Prostate gland (tissue), 2 donors: ENCODE measurements at regions not wholly inside any gene's neighbourhood (a gene's known extent, or its start where the extent isn't known, plus 50 kb on each side); places are given as distances from the start of the nearest gene placed in this dataset.

Source experiments
- DNase-seq: peaks from one replicate; pipeline ENCODE4 v3.0.0-alpha.2; 2019; ENCODE audit warnings: low spot score
- H3K27ac ChIP-seq, 2 donors: fragments of 200-600 bp; sonication (generic); 2 replicates each; pipeline ENCODE4 v1.5.1; 2017 to 2019
- H3K27me3 ChIP-seq: fragments of 200-600 bp; sonication (generic); replicated peaks from 2 replicates; pipeline ENCODE4 v1.5.1; 2019; ENCODE audit not compliant: insufficient read depth
- H3K36me3 ChIP-seq, 2 donors: fragments of 200-600 bp; sonication (generic); 1 replicate in 1 of 2; 2 replicates in 1 of 2; pipeline versions ENCODE4 v1.5.1 to v1.8.1; 2017 to 2019
- H3K4me1 ChIP-seq: fragments of 200-600 bp; sonication (generic); replicated peaks from 2 replicates; pipeline ENCODE4 v1.5.1; 2019
- H3K4me3 ChIP-seq, 2 donors: fragments of 200-600 bp; sonication (generic); 2 replicates each; pipeline ENCODE4 v1.5.1; 2017 to 2019
- H3K9me3 ChIP-seq: fragments of 200-600 bp; sonication (generic); 2 replicates; pipeline ENCODE4 v1.5.1; 2017
- POLR2A ChIP-seq: fragments of 450-650 bp; IDR thresholded peaks from one replicate; pipeline ENCODE4 v1.6.1; 2016; ENCODE audit warnings: antibody characterized with exemption, mild to moderate bottlenecking
- POLR2AphosphoS5 ChIP-seq: sonication (generic); formaldehyde crosslinking; IDR thresholded peaks from one replicate; pipeline ENCODE4 v1.6.1; 2017; ENCODE audit warnings: antibody characterized with exemption
- WGBS: methylation state at CpG from one replicate; pipeline ENCODE4 v1.1.5; 2018; 5-methylcytosine and 5-hydroxymethylcytosine counted together
- intact Hi-C: fragments of 100-400 bp; cut with DNase I; formaldehyde crosslinking; loops from one replicate; pipeline ENCODE4 v1.14.2; 2022
- TF ChIP-seq, protein P1 (sequence below), 4 experiments: fragments of 200-600 bp in 2 of 4; fragments of 450-650 bp in 2 of 4; sonication (generic) in 2 of 4; IDR thresholded peaks; 1 replicate in 3 of 4; 2 replicates in 1 of 4; pipeline ENCODE4 v1.5.1; 2016 to 2019; ENCODE audit warnings: antibody characterized with exemption in 4 of 4, mild to moderate bottlenecking in 2 of 4, moderate library complexity in 2 of 4

DNA sequence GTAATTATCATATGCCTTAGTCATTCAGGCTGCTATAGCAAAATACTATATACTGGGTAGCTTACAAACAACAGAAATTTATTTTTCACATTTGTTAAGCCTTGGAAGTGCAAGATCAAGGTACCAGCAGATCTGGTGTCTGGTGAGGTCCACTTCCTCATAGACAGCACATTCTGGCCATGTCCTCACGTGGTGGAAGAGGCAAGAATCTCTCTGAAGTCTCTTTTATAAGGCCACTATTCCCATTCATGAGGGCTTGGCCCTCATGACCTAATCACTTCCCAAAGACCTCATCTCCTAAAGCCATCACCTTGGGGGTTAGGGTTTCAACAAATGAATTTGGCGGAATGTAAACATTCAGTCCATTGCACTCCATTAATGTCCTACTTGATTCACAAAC, 137.5 kb upstream of the C1GALT1 start:
- Histone ChIP-seq H3K4me3 (no peak overlapping the region), H3K27ac (no peak overlapping the region), H3K27me3 (no peaks in the 10 kb centered on the region), H3K4me1 (no peaks in the 10 kb centered on the region), H3K36me3 (no peaks in the 10 kb centered on the region), H3K9me3 (no peaks in the 10 kb centered on the region)
- no peak for TF ChIP-seq POLR2AphosphoS5
- TF ChIP-seq, protein P1, sequence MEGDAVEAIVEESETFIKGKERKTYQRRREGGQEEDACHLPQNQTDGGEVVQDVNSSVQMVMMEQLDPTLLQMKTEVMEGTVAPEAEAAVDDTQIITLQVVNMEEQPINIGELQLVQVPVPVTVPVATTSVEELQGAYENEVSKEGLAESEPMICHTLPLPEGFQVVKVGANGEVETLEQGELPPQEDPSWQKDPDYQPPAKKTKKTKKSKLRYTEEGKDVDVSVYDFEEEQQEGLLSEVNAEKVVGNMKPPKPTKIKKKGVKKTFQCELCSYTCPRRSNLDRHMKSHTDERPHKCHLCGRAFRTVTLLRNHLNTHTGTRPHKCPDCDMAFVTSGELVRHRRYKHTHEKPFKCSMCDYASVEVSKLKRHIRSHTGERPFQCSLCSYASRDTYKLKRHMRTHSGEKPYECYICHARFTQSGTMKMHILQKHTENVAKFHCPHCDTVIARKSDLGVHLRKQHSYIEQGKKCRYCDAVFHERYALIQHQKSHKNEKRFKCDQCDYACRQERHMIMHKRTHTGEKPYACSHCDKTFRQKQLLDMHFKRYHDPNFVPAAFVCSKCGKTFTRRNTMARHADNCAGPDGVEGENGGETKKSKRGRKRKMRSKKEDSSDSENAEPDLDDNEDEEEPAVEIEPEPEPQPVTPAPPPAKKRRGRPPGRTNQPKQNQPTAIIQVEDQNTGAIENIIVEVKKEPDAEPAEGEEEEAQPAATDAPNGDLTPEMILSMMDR (IDR thresholded peaks at IDR 0.05), result no peak
- no peak for TF ChIP-seq POLR2A
- no peak for DNase-seq
- WGBS, result 61% methylated on average over 2 of the region's 2 CpGs
- intact Hi-C loops, result no loop called here

DNA sequence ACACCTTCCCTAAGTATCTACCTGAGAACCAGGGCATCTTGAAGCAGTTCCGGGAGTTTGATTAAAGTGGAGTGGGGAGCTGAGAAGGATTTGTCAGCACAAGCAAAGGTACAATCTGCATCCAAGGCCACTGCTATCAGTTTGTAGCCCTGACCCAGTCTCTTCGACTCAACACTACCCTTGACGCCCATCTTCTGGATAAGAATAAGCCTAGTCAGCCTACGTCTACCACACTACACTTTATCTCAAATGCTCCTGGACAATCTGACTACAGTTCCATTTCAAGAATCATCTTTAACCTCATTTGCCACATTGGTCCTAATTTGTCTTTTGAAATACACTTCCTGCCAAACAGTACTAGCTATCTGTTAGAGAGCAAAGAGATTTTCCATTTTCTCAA, 134.1 kb upstream of the C1GALT1 start:
- intact Hi-C loops, result no loop called here

DNA sequence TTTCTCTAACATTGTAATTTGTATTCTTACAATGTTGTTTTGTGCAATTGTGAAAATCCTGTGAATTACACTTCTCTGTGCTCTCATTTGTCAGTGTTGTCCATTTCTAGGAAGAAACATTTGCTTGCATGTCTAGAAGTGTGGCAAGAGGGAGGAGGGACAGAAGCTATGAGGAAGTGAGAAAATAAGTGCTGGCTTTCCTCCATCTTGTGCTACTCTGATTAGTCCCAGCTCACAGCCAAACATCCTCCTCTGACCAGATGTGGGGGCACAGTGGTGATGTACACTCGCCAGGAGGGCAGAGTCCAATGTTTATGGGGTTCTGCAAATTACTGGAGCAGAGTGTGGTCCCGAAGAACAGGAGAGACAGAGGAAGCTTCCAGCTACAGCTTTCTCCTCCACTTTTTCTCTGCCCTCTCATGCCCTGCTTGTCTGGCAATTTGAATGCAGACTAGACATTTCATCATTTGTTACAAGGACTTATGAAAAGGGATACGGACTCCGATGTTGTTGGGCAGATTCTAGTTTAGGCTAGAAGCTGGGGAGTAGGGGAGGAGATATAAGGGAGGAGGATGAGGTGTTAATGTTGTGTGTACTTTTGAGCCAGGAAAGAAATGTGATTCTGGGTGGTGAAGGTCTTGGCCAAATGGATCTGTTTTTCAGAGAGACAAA, 131.0 kb upstream of the C1GALT1 start:
- Histone ChIP-seq H3K27ac (no peak overlapping the region), H3K4me1 (no peaks in the 10 kb centered on the region), H3K4me3 (no peak overlapping the region), H3K27me3 (no peaks in the 10 kb centered on the region), H3K9me3 (no peaks in the 10 kb centered on the region), H3K36me3 (no peaks in the 10 kb centered on the region)
- WGBS, result 37% methylated on average over 4 of the region's 4 CpGs
- intact Hi-C loops, result no loop called here
- TF ChIP-seq POLR2A (no peak), POLR2AphosphoS5 (no peak)
- TF ChIP-seq, protein P1 (IDR thresholded peaks at IDR 0.05), result no peak
- DNase-seq, result no peak

More for the DNA sequence above, 134.1 kb upstream of the C1GALT1 start:
- Histone ChIP-seq H3K4me3 (no peak overlapping the region), H3K36me3 (no peaks in the 10 kb centered on the region), H3K4me1 (no peaks in the 10 kb centered on the region), H3K27ac (no peak overlapping the region), H3K27me3 (no peaks in the 10 kb centered on the region), H3K9me3 (no peaks in the 10 kb centered on the region)
- TF ChIP-seq POLR2AphosphoS5 (no peak), POLR2A (no peak)
- TF ChIP-seq, protein P1 (IDR thresholded peaks at IDR 0.05), result no peak
- WGBS, result 95% methylated on average over 4 of the region's 4 CpGs
- DNase-seq, result no peak

DNA sequence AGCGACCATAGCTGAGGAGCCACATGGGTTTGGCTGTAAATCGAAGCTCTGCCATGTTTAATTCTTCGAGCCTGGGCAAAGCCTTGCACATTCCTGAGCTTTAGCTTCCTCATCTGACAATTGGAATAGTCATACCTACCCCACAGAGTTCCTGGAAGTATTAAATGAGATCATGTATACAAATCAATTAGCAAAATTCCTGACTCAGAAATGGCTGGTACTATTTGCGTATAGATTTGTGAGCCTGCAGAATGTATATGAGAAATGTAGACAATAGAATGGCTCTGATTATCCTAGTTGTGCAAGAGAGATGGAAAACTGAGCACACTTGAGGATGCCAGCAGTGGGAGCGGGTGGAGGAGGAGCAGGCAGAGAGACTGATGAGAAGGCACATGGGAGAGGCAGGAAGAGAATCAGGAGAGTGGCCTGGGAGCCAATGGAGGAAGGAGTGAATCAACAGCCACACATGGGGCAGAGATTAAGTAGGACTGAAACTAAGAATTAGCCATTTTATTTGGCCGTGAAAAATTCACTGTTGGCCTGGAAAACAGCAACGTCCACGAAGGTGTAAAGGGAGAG, 128.0 kb upstream of the C1GALT1 start:
- WGBS, result 82% methylated on average over 8 of the region's 8 CpGs
- Histone ChIP-seq H3K4me3 (no peak overlapping the region), H3K36me3 (no peaks in the 10 kb centered on the region), H3K27ac (no peak overlapping the region), H3K9me3 (no peaks in the 10 kb centered on the region), H3K4me1 (no peaks in the 10 kb centered on the region), H3K27me3 (no peaks in the 10 kb centered on the region)
- intact Hi-C loops, result no loop called here
- TF ChIP-seq POLR2AphosphoS5 (no peak), POLR2A (no peak)
- TF ChIP-seq, protein P1 (IDR thresholded peaks at IDR 0.05), result no peak
- DNase-seq, result no peak
